Activated naive CD4-positive, alpha-beta T cell treated with anti-CD3 and anti-CD28 coated beads, Interleukin-2, amount 50 U/mL, for 72 hours (primary cell): ENCODE measurements at regions not wholly inside any gene's neighbourhood (a gene's known extent, or its start where the extent isn't known, plus 50 kb on each side); places are given as distances from the start of the nearest gene placed in this dataset.
"Not testable (repeated sequence)": the region's sequence is repeated elsewhere in the genome, so short reads cannot be mapped to it uniquely, and the experiment has no call there.

ENCODE experiments used
- ATAC-seq, 2 donors: fragments of 150-1000 bp; cut with Tn5 transposase; 2 replicates each; pipeline ENCODE4 v1.10.0; 2021; ENCODE audit warnings: mild to moderate bottlenecking in 2 of 2, moderate library complexity in 2 of 2
- DNase-seq, 2 donors: peaks; one replicate each; pipeline ENCODE4 v3.0.0; 2021 to 2022; ENCODE audit warnings: low spot score in 2 of 2
- H3K27ac Mint-ChIP-seq, 2 donors: one replicate each; pipeline ENCODE4 v1.8.0; 2022; ENCODE audit warnings: mild to moderate bottlenecking in 2 of 2, mixed read lengths in 2 of 2
- H3K36me3 Mint-ChIP-seq, 2 donors: one replicate each; pipeline ENCODE4 v1.8.0; 2022; ENCODE audit warnings: mixed read lengths in 2 of 2
- H3K9me3 Mint-ChIP-seq, 2 donors: one replicate each; pipeline ENCODE4 v1.8.0; 2022; ENCODE audit warnings: mixed read lengths in 2 of 2

DNA sequence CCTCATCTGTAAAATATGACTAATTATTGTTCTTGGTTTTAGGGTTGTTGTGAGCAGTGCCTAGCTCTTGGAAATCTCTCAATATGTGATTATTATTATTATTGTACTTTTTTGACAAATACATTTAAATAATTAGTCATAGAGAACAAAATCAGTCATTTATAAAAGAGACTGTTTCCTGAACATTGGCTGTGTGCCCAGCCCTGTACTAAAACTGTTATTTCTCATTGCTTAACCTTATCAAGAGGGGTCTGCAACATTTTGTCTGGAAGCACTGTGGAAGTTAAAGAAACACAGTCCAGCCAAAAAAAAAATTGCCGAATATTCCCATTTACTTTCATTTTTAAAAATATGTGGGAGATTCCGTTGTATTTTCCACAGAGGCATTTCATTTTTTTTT is 989.2 kb upstream of the SLIT2 start:
- ATAC-seq = no peak
- peaks cover 0 to 4% of the 10 kb centered on the region in 2 donors for H3K36me3 Mint-ChIP-seq
- peaks cover 16% of the 10 kb centered on the region in 2 donors for H3K9me3 Mint-ChIP-seq
- H3K27ac Mint-ChIP-seq = no peak overlapping the region
- DNase-seq = no peak

DNA sequence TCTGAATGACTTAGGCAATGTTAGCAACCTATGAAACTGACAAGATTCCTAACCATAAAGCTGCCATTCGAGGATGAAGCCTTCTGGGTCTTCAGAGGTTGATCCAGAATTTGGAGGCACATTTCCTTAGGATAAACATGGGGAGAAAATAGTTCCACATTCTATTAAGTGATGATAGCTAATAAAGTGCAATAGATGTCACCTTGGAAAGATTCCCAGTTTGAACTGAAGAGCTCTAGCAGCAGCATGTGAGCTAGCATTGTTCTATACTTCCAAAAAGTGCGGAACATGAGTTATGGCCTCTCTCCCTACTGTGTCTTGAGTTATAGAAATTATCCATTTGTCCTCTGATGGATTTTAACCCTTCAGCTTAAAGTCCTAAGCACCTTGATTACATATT is 991.4 kb upstream of the SLIT2 start:
- H3K9me3 Mint-ChIP-seq = peaks cover 8 to 25% of the 10 kb centered on the region in 2 donors

DNA sequence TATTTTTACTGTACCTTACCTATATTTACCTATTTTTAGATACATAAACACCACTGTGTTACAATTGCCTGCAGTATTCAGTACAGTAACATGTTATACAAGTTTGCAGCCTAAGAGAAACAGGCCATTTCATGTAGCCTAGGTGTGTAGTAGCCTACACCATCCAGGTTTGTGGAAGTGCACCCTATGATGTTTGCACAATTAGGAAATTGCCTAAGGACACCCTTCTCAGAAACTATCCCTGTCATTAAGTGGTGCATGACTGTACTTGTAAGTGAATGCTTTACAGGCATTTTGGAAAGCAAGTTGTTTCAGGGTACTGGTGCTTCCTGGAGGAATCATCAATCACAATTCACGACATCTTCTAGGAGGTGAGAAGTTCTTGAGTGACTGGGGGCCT is 991.8 kb upstream of the SLIT2 start:
- H3K36me3 Mint-ChIP-seq = peaks cover 0 to 11% of the 10 kb centered on the region in 2 donors
- H3K27ac Mint-ChIP-seq = no peak overlapping the region
- peaks cover 10 to 27% of the 10 kb centered on the region in 2 donors for H3K9me3 Mint-ChIP-seq
- DNase-seq (no peak), ATAC-seq (no peak)

More for the DNA sequence above, 991.4 kb upstream of the SLIT2 start:
- ATAC-seq (no peak), DNase-seq (no peak)
- Mint-ChIP-seq H3K27ac (no peak overlapping the region), H3K36me3 (peaks cover 0 to 7% of the 10 kb centered on the region in 2 donors)

DNA sequence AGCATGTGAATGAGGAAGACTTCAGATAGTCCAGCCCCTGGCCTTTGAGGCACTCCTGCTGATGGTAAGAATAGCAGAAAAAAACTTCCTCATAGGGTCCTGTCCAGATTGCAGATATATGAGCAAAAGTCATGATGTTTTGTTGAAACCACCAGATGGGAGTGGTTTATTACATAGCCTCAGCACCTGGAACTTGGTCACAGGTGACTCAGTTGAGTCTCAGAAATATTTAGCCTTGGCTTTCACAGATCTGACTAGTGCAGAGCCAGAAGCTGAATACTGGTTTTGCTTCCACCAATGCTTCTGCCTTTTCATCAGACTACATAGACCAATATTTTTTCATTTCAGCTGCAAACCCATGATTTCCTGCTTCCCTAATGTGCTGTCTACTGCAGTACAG is 994.9 kb upstream of the SLIT2 start:
- ATAC-seq = no peak

DNA sequence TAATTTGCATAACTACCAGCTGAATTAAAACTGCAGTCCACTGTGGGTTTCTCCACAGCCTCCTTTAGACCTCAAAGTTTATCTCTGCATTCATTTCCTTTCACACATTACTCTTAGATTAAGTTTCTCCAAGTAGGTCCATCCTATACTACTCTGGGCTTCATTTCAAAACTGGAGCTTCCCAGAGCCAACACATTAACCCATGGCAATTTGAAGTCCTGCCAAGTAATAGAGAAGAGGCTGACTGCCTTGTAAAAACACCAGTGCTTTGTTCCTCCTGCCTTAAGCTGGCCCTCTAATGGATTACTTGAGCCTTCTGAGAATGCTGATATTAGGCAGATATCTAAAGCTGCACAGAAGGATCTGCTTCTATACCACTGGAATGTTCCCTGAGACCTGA is 997.2 kb upstream of the SLIT2 start:
- Mint-ChIP-seq H3K9me3 (peaks cover 19 to 42% of the 10 kb centered on the region in 2 donors), H3K27ac (no peak overlapping the region), H3K36me3 (peaks cover 0 to 16% of the 10 kb centered on the region in 2 donors)
- ATAC-seq (no peak), DNase-seq (no peak)

More for the DNA sequence above, 994.9 kb upstream of the SLIT2 start:
- H3K9me3 Mint-ChIP-seq = peaks cover 10 to 29% of the 10 kb centered on the region in 2 donors
- H3K36me3 Mint-ChIP-seq = peaks cover 0 to 16% of the 10 kb centered on the region in 2 donors
- DNase-seq = no peak
- no peak overlapping the region for H3K27ac Mint-ChIP-seq

DNA sequence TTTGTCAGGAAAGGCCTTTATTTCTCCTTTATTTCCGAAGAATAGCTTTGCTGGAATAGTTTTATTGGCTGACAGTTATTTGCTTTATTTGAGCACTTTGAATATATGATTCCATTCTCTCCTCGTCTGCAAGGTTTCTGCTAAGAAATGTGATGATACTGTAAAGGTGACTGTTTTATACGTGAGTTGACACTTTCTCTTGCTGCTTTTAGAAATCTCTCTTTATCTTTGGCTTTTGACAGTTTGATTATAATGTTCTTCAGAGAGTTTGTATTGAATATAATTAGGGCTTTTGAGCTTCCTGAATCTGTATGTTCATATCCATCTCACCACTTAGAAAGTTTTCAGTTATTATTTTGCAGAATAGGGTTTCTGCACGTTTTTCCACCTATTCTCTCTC is 1003.7 kb upstream of the SLIT2 start:
- no peak for ATAC-seq
- Mint-ChIP-seq H3K9me3 (peaks cover 35 to 41% of the 10 kb centered on the region in 2 donors), H3K36me3 (peaks cover 0 to 8% of the 10 kb centered on the region in 2 donors), H3K27ac (no peak overlapping the region)
- no peak for DNase-seq

DNA sequence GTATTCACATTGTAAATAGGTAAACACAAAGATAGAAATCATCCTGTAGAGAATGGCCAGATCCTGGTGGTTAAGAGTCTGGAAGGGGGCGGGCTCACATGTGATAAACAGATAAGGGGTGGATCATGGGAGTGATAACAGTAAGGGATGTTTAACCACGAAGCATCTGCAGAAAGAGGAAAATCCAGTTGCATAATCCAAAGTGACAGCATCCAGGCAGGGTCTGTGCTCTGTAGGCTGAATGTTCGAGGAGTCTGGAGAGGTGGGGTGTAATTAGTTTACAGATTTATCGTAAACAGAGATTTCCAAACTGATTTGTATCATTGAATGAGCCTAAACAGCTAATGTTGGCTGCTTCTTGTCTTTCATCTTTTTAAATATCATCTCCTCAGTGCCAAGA is 1009.8 kb upstream of the SLIT2 start:
- ATAC-seq (no peak), DNase-seq (no peak)
- no peak overlapping the region for H3K27ac Mint-ChIP-seq

DNA sequence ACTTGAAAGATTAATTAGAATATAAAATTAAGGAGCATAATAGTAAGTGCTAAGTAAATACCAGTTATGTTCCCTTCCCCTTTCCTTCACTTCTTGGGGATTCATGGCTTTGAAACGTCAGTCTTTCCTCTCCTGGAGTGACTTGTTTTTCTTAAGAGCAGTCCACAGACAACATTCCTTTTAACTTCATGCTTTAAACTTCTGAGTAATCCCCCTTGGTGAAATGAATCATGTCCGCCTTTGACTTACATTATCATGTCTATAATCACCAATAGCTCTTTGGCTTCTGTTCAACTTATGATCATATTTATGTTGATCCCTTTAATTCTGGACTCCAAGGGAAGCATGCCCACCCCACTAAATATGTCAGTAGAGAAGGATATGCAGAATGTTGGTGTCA is 1012.1 kb upstream of the SLIT2 start:
- H3K27ac Mint-ChIP-seq = no peak overlapping the region
- DNase-seq (no peak), ATAC-seq (no peak)
- H3K36me3 Mint-ChIP-seq = peaks cover 0 to 5% of the 10 kb centered on the region in 2 donors
- H3K9me3 Mint-ChIP-seq = peaks cover 6 to 13% of the 10 kb centered on the region in 2 donors

More for the DNA sequence above, 1009.8 kb upstream of the SLIT2 start:
- Mint-ChIP-seq H3K36me3 (no peaks in the 10 kb centered on the region), H3K9me3 (peaks cover 14 to 16% of the 10 kb centered on the region in 2 donors)

DNA sequence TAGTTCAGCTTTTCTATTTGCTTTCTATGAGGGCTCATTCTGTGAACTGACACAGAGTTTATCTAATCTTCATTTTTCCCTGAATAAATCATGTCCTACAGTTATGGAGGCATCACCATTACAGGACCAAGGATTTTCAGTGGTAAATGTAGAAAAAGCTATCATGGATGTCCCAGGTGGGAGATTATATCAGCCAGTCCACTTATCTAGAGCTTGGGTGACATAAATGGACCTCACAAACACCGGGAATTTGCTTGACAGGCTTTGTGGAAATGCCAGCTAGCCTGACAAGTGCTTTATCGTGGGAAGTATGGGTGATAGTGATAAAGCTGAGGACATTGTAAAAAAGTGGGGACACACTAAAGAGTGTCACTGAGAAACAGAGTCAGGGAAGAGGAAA is 1015.2 kb upstream of the SLIT2 start:
- H3K36me3 Mint-ChIP-seq = peaks cover 0 to 5% of the 10 kb centered on the region in 2 donors
- no peak overlapping the region for H3K27ac Mint-ChIP-seq
- ATAC-seq = no peak
- peaks cover 12 to 17% of the 10 kb centered on the region in 2 donors for H3K9me3 Mint-ChIP-seq
- no peak for DNase-seq

DNA sequence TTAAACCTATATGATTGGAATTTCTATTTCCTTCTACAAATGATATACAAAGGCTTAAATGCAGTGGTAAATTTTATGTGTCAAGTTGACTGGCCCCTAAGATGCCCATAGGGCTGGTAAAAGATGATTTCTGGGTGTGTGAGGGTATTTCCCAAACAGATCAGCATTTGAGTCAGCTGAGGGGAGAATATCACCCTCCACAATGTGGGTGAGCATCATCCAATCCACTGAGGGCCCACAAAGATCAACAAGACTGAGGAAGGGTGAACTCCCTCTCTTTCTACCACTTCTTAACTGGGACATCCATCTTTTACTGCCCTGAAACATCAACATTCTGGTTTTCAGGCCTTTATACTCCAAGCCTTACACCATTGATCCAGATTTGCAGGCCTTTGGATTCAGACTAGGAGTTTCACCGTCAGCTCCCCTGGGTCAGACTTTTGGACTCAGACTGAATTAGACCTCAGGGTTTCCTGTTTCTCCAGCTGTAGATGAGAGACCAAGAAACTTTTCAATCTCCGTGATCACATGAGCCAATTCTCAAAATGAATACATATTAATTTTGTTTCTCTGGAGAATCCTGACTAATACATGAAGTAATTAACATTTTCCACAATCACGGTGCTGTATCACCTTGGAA is 1020.7 kb upstream of the SLIT2 start:
- ATAC-seq (no peak), DNase-seq (no peak)
- peaks cover 9 to 17% of the 10 kb centered on the region in 2 donors for H3K9me3 Mint-ChIP-seq

DNA sequence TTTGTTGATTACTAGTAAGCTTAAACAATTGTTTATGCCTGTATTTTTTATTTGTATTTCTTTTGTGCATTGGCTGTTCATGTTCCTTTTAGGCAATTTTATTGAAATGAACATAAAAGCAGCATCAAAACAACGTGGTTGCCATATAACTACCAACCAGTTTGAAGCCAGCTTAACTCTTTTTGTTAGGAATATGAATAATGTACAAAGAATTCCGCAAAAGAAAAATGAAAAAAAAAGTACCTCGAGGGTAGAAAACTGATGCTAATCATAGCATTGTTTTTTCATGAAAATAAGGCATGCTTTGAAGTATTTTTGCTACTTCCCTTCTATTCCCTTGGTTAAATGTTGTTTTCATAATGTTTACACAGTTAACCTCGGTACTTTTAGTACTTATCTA is 1024.0 kb upstream of the SLIT2 start:
- no peaks in the 10 kb centered on the region for H3K36me3 Mint-ChIP-seq
- no peak overlapping the region for H3K27ac Mint-ChIP-seq
- ATAC-seq (no peak), DNase-seq (no peak)
- H3K9me3 Mint-ChIP-seq = peaks cover 0 to under 1% of the 10 kb centered on the region in 2 donors

More for the DNA sequence above, 1020.7 kb upstream of the SLIT2 start:
- H3K36me3 Mint-ChIP-seq = no peaks in the 10 kb centered on the region
- no peak overlapping the region for H3K27ac Mint-ChIP-seq

DNA sequence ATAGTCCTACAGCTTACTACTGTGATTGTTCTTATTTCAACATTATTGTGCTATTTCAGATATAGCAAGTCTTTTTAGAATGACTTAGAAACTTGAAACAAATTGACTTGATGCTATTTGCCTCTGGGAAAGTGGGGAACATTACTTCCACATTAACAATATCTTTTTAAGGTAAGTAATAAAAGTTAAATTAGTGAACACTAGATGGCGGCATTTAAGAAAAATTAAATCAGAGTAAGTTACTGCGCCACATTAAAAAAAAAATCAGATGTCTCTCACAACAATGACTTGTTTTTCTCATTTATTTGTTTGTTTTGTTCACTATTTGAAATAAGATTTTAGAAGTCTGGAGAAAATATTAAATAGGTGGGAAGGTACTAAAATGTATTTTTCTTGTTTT is 1026.9 kb upstream of the SLIT2 start:
- DNase-seq (no peak), ATAC-seq (no peak)
- H3K27ac Mint-ChIP-seq = no peak overlapping the region
- no peaks in the 10 kb centered on the region for H3K9me3 Mint-ChIP-seq
- H3K36me3 Mint-ChIP-seq = no peaks in the 10 kb centered on the region

DNA sequence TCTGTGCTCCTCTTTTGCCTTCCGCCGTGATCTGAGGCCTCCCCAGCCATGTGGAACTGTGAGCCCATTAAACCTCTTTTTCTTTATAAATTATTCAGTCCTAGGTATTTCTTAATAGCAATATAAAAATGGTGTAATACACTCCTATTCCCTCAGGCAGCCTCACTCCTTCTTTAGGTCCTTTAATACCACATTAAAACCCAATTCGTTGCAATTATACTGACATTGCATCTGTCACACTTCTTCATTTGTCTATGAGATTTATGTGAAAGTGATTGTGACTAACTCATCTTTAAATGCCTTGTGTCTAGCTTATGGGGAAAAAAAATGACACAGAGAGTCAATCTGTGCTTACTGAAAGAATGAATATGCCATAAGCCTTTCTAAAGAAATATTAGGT is 1035.2 kb upstream of the SLIT2 start:
- DNase-seq (no peak), ATAC-seq (no peak)
- H3K9me3 Mint-ChIP-seq = peaks cover 9 to 11% of the 10 kb centered on the region in 2 donors
- no peak overlapping the region for H3K27ac Mint-ChIP-seq
- H3K36me3 Mint-ChIP-seq = no peaks in the 10 kb centered on the region

DNA sequence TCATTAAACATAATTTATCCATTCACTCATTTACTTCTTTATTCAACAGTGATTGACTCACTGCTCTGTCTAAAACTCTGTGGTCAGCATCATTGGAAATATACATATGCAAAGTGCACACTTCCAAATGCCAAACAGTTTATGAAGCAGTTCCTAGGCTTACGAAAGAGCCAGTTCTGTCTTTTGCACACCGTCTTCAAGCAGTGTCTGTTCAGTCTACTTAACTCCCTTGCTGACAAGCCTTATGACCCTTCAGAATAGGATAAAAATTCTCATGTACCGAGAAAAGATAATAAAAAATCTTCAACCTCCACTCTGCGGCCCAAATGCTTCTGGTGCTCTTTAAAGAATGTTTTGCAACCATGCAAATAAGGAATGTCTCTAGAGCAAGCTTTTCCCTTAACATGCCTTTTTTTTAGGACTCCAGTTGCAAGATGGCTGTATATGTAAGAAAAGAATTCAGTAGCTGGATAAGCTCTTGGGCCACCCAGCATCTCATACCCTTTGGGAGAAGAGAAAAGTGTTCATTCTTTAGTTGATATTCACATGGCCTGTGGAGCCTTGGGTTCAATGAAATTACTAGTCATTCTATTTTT is 1037.0 kb upstream of the SLIT2 start:
- DNase-seq (no peak), ATAC-seq (no peak)
- Mint-ChIP-seq H3K36me3 (no peaks in the 10 kb centered on the region), H3K9me3 (peaks cover 9 to 17% of the 10 kb centered on the region in 2 donors), H3K27ac (no peak overlapping the region)

DNA sequence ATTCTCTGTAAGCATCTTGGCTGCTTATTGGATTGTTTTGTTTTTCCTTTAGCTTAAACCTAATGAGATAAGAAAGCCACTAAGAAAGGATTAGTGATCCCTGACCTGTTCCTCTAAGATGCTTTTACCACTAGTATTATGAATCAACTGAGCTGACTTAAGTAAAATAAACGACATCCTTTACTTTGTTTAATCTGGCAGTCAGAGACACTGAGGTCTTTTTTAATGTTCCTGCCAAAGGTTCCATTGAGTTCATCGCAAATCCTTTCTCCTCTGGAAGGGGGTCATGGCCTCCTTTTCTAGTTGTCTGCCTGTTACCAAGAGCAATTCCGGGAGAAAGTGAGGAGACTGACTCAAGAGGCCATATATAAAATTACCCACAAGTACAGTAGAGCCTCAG is 1038.3 kb upstream of the SLIT2 start:
- H3K27ac Mint-ChIP-seq = no peak overlapping the region
- peaks cover 9 to 22% of the 10 kb centered on the region in 2 donors for H3K9me3 Mint-ChIP-seq
- ATAC-seq (no peak), DNase-seq (no peak)
- H3K36me3 Mint-ChIP-seq = no peaks in the 10 kb centered on the region

DNA sequence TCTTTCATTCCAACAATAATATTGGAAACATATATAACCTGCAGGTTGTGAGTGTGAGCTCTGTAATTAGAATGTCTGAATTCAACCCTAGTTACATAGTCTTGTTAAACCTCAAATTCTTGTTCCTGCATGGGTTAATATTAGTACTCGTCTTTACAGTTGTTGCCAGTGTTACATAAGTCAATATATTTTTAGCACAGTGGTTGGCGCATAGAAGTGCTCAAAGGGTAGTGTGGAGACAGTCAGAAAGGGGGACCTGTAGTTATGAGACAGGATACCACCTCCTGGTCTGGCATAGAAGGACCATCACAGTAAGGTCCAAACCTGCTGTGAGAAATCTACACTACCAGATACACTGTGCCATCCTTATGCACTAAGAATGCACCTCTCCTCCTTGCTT is 1045.9 kb upstream of the SLIT2 start:
- H3K36me3 Mint-ChIP-seq = no peaks in the 10 kb centered on the region
- ATAC-seq (no peak), DNase-seq (no peak)
- no peak overlapping the region for H3K27ac Mint-ChIP-seq
- peaks cover 4 to 20% of the 10 kb centered on the region in 2 donors for H3K9me3 Mint-ChIP-seq

DNA sequence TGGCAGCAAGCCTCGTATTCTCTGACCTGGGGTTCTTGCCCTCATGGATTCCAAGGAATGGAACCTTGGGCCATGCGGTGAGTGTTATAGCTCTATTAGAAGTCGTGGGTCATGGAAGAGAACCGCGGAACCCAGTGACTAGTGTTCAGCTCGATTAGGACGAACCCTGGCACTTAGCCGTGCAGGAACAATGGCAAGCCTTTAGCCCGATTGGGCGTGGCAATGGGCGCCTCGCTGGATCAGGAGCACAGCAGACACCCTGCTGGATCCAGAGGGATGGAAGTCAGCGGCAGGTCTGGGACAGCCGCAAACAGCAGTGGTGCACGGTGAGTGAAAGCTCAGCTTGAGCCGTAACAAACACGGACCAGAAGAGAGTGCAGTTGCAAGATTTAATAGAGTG is 1053.9 kb upstream of the SLIT2 start:
- not testable (repeated sequence) for H3K27ac Mint-ChIP-seq, ATAC-seq, DNase-seq, H3K36me3 Mint-ChIP-seq
- peaks cover 8 to 10% of the 10 kb centered on the region in 2 donors for H3K9me3 Mint-ChIP-seq

DNA sequence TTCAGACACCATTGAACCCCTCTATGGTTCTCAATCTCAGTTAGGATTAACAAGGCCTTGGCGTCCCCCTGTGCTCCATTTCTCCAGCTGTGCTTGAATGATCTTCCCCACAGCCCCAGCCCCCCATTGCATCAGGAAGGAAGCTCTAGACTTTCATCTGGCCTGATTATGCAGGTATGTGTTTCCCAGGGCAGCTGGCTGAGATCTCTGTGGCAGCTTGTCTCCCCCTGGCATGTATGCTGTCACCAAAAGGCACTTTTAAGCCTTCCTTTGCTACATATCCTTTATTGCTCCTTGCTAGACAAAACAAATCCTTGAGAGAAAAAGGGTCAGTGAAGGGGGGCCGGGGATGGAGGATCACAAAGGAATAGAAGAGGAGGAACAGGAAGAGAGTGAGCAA is 1056.0 kb upstream of the SLIT2 start:
- Mint-ChIP-seq H3K36me3 (no peaks in the 10 kb centered on the region), H3K9me3 (peaks cover 8 to 10% of the 10 kb centered on the region in 2 donors), H3K27ac (no peak overlapping the region)
- no peak for ATAC-seq
- no peak for DNase-seq
